HCT116 (cell line): ENCODE measurements at regions not wholly inside any gene's neighbourhood (a gene's known extent, or its start where the extent isn't known, plus 50 kb on each side); places are given as distances from the start of the nearest gene placed in this dataset.

Experiments
- ATAC-seq: fragments of 200-7000 bp; cut with Tn5 transposase; 2 replicates; pipeline ENCODE4 v1.9.1; 2020; ENCODE audit warnings: mild to moderate bottlenecking, moderate library complexity
- BruUV-seq: library from RNA; stranded (reverse); fragments of 400-500 nt; replicated peaks from 2 replicates; lab custom pipeline; 2021; lab: Mats Ljungman, UMichigan
- CTCF ChIA-PET: fragments of 300-600 bp; sonication (Branson Sonifier 250); formaldehyde crosslinking; loops from one replicate; lab custom pipeline; 2021; ENCODE audit warnings: antibody characterized with exemption; lab: Charles Lee
- POLR2A ChIA-PET: fragments of 300-600, 350-600 bp; sonication (Branson Sonifier 250); formaldehyde crosslinking; loops from one replicate; lab custom pipeline; 2021; ENCODE audit warnings: antibody characterized with exemption; lab: Charles Lee
- RAD21 ChIA-PET, 2 experiments: fragments of 300-600 bp; sonication (Branson Sonifier 250); formaldehyde crosslinking; loops; one replicate each; lab custom pipeline; 2023; ENCODE audit warnings: low total read pairs in 2 of 2; ENCODE audit not compliant: uncharacterized antibody in 2 of 2, unreplicated experiment in 2 of 2, low non-redundant PET in 1 of 2; lab: Charles Lee
- DNase-seq: peaks from one replicate; pipeline ENCODE4 v3.0.0-alpha.2; 2010; ENCODE audit warnings: low read depth, low spot score
- H2AFZ ChIP-seq: fragments of 200-600 bp; shearing (Covaris generic), sonication (generic); 2 replicates; pipeline ENCODE4 v1.6.1; 2017; ENCODE audit warnings: low read depth, mixed run types, mixed read lengths, antibody characterized with exemption, low read length; ENCODE audit not compliant: poor library complexity, severe bottlenecking
- H3K27ac ChIP-seq: 2 replicates; pipeline ENCODE4 v1.5.1; 2012; ENCODE audit warnings: low read depth, low read length
- H3K27me3 ChIP-seq: fragments of 200-600 bp; sonication (generic); 2 replicates; pipeline ENCODE4 v1.6.1; 2016; ENCODE audit warnings: mixed run types, low read length, mixed read lengths; ENCODE audit not compliant: insufficient read depth
- H3K36me3 ChIP-seq, 2 experiments: fragments of 200-500 bp in 1 of 2; fragments of 200-600 bp in 1 of 2; sonication (Bioruptor generic) in 1 of 2; sonication (generic) in 1 of 2; 2 replicates each; pipeline versions ENCODE4 v1.5.1 to v1.6.1; 2014 to 2016; ENCODE audit warnings: low read length in 2 of 2, inconsistent platforms in 1 of 2, mixed read lengths in 1 of 2, mixed run types in 1 of 2; ENCODE audit not compliant: insufficient read depth in 2 of 2, control insufficient read depth in 1 of 2
- H3K4me1 ChIP-seq, 2 experiments: fragments of 200-600 bp in 1 of 2; sonication (generic) in 1 of 2; 2 replicates each; pipeline versions ENCODE4 v1.5.1 to v1.6.1; 2012 to 2017; ENCODE audit warnings: low read length in 2 of 2, inconsistent platforms in 1 of 2, mild to moderate bottlenecking in 1 of 2, mixed read lengths in 1 of 2, mixed run types in 1 of 2, moderate library complexity in 1 of 2; ENCODE audit not compliant: insufficient read depth in 2 of 2, control insufficient read depth in 1 of 2
- H3K4me2 ChIP-seq: fragments of 200-600 bp; sonication (generic); 2 replicates; pipeline ENCODE4 v1.6.1; 2017; ENCODE audit warnings: mixed run types, low read length, mixed read lengths
- H3K4me3 ChIP-seq, 2 experiments: fragments of 200-600 bp in 1 of 2; sonication (generic) in 1 of 2; replicated peaks in 1 of 2; 2 replicates each; pipeline ENCODE4 v1.5.1; 2011 to 2016; ENCODE audit warnings: low read length in 2 of 2, control low read depth in 1 of 2, low read depth in 1 of 2, mild to moderate bottlenecking in 1 of 2, mixed read lengths in 1 of 2, mixed run types in 1 of 2
- H3K79me2 ChIP-seq: fragments of 200-600 bp; sonication (generic); 2 replicates; pipeline ENCODE4 v1.6.1; 2017; ENCODE audit warnings: mild to moderate bottlenecking, mixed run types, low read length, moderate library complexity, mixed read lengths; ENCODE audit not compliant: insufficient read depth
- H3K9ac ChIP-seq: fragments of 200-600 bp; sonication (generic); 2 replicates; pipeline ENCODE4 v1.6.1; 2016; ENCODE audit warnings: low read length, mixed read lengths
- H3K9me2 ChIP-seq: fragments of 200-600 bp; sonication (generic), shearing (Covaris generic); 2 replicates; pipeline ENCODE4 v1.6.1; 2017; ENCODE audit warnings: mixed run types, mild to moderate bottlenecking, moderate library complexity; ENCODE audit not compliant: insufficient read depth
- H3K9me3 ChIP-seq, 2 experiments: fragments of 200-500 bp in 1 of 2; fragments of 200-600 bp in 1 of 2; sonication (Bioruptor generic) in 1 of 2; sonication (generic) in 1 of 2; 2 replicates each; pipeline ENCODE4 v1.6.1; 2014 to 2017; ENCODE audit warnings: low read length in 2 of 2, mixed read lengths in 2 of 2, inconsistent platforms in 1 of 2, low read depth in 1 of 2, mild to moderate bottlenecking in 1 of 2, mixed run types in 1 of 2, moderate library complexity in 1 of 2; ENCODE audit not compliant: control insufficient read depth in 1 of 2, insufficient read depth in 1 of 2
- H4K20me1 ChIP-seq: fragments of 200-600 bp; sonication (generic), shearing (Covaris generic); 2 replicates; pipeline ENCODE4 v1.6.1; 2017; ENCODE audit warnings: mixed run types, mild to moderate bottlenecking, moderate library complexity; ENCODE audit not compliant: insufficient read depth
- CBX3 ChIP-seq: IDR thresholded peaks from 2 replicates; pipeline ENCODE4 v1.6.1; 2012; ENCODE audit warnings: low read depth
- CTCF ChIP-seq, 3 experiments: fragments of 200-600 bp in 1 of 3; sonication (generic) in 1 of 3; IDR thresholded peaks in 2 of 3; conservative IDR thresholded peaks in 1 of 3; 2 replicates each; pipeline ENCODE4 v1.5.1; 2012 to 2017; ENCODE audit warnings: low read depth in 2 of 3, low read length in 2 of 3, antibody characterized with exemption in 1 of 3, borderline replicate concordance in 1 of 3, control low read depth in 1 of 3, mild to moderate bottlenecking in 1 of 3, mixed read lengths in 1 of 3, mixed run types in 1 of 3, moderate library complexity in 1 of 3; ENCODE audit not compliant: insufficient read depth in 1 of 3
- EZH2 ChIP-seq: fragments of 200-600 bp; sonication (generic); IDR thresholded peaks from 2 replicates; pipeline ENCODE4 v1.6.1; 2017; ENCODE audit warnings: antibody characterized with exemption, mixed run types
- POLR2AphosphoS5 ChIP-seq: IDR thresholded peaks from 2 replicates; pipeline ENCODE4 v1.6.1; 2011; ENCODE audit warnings: mild to moderate bottlenecking, low read depth, low read length, moderate library complexity
- SIN3A ChIP-seq: IDR thresholded peaks from 2 replicates; pipeline ENCODE4 v1.6.1; 2012; ENCODE audit warnings: low read depth
- SRF ChIP-seq: IDR thresholded peaks from 2 replicates; pipeline ENCODE4 v1.6.1; 2012; ENCODE audit warnings: low read depth
- TCF7L2 ChIP-seq: IDR thresholded peaks from 2 replicates; pipeline ENCODE4 v1.7.0; 2011; ENCODE audit warnings: borderline replicate concordance, inconsistent platforms; ENCODE audit not compliant: insufficient read depth, insufficient read length; ENCODE audit errors: extremely low read depth
- ZFX ChIP-seq: fragments of 450-650 bp; IDR thresholded peaks from 2 replicates; pipeline ENCODE4 v1.6.1; 2017
- intact Hi-C: fragments of 100-400 bp; cut with micrococcal nuclease; formaldehyde crosslinking; loops from 2 replicates; pipeline ENCODE4 v1.10.0; 2022
- TF ChIP-seq, protein P1 (sequence below): IDR thresholded peaks from 2 replicates; pipeline ENCODE4 v1.6.1; 2012; ENCODE audit warnings: low read depth
- TF ChIP-seq, protein P2 (sequence below): IDR thresholded peaks from 2 replicates; pipeline ENCODE4 v1.6.1; 2012

- CTCF ChIA-PET: no interaction called here
- Histone ChIP-seq H4K20me1 (no peaks in the 10 kb centered on the region), H3K27me3 (peaks cover 78% of the 10 kb centered on the region)
- no peak for TF ChIP-seq SIN3A
- no peak for TF ChIP-seq POLR2AphosphoS5
- no peak for TF ChIP-seq CTCF (IDR thresholded peaks at IDR 0.05 in 2 of 3, conservative IDR thresholded peaks at IDR 0.05 in 1 of 3; ENCODE audit: borderline replicate concordance in 1 of 3, insufficient read depth in 1 of 3, low read depth in 2 of 3, low read length in 2 of 3)
- TF ChIP-seq CBX3: no peak
- no peak for TF ChIP-seq EZH2
- TF ChIP-seq TCF7L2: no peak
- no peak for TF ChIP-seq ZFX
- TF ChIP-seq, protein P1, sequence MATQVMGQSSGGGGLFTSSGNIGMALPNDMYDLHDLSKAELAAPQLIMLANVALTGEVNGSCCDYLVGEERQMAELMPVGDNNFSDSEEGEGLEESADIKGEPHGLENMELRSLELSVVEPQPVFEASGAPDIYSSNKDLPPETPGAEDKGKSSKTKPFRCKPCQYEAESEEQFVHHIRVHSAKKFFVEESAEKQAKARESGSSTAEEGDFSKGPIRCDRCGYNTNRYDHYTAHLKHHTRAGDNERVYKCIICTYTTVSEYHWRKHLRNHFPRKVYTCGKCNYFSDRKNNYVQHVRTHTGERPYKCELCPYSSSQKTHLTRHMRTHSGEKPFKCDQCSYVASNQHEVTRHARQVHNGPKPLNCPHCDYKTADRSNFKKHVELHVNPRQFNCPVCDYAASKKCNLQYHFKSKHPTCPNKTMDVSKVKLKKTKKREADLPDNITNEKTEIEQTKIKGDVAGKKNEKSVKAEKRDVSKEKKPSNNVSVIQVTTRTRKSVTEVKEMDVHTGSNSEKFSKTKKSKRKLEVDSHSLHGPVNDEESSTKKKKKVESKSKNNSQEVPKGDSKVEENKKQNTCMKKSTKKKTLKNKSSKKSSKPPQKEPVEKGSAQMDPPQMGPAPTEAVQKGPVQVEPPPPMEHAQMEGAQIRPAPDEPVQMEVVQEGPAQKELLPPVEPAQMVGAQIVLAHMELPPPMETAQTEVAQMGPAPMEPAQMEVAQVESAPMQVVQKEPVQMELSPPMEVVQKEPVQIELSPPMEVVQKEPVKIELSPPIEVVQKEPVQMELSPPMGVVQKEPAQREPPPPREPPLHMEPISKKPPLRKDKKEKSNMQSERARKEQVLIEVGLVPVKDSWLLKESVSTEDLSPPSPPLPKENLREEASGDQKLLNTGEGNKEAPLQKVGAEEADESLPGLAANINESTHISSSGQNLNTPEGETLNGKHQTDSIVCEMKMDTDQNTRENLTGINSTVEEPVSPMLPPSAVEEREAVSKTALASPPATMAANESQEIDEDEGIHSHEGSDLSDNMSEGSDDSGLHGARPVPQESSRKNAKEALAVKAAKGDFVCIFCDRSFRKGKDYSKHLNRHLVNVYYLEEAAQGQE: no peak
- TF ChIP-seq SRF: no peak
- TF ChIP-seq, protein P2, sequence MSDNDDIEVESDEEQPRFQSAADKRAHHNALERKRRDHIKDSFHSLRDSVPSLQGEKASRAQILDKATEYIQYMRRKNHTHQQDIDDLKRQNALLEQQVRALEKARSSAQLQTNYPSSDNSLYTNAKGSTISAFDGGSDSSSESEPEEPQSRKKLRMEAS: no peak
- TF ChIP-seq, all 23 proteins: peak for 0
- H3K79me2 ChIP-seq: no peaks in the 10 kb centered on the region
- H3K9me2 ChIP-seq: no peaks in the 10 kb centered on the region
- H3K36me3 ChIP-seq: no peaks in the 10 kb centered on the region
- BruUV-seq: no TSS peak
- no peaks in the 10 kb centered on the region for H3K9me3 ChIP-seq
- DNase-seq: no peak
- H3K4me2 ChIP-seq: no peak overlapping the region
- no peak for ATAC-seq
- H3K9ac ChIP-seq: no peak overlapping the region
- no peak overlapping the region for H3K27ac ChIP-seq
- RAD21 ChIA-PET: no interaction called here
- POLR2A ChIA-PET: no interaction called here
- no peak overlapping the region for H3K4me3 ChIP-seq
- H3K4me1 ChIP-seq: no peaks in the 10 kb centered on the region
- intact Hi-C loops: no loop called here
- H2AFZ ChIP-seq: no peak overlapping the region
These were observed 91.2 kb upstream of the DBX1 start for GRCh38 chr11:20251496-20251895.
